MM.1S (cell line): ENCODE measurements at regions not wholly inside any gene's neighbourhood (a gene's known extent, or its start where the extent isn't known, plus 50 kb on each side); places are given as distances from the start of the nearest gene placed in this dataset.
"Not testable (repeated sequence)": the region's sequence is repeated elsewhere in the genome, so short reads cannot be mapped to it uniquely, and the experiment has no call there.

Experiments
- DNase-seq: peaks from one replicate; pipeline ENCODE4 v3.0.0-alpha.2; 2015
- H2AFZ ChIP-seq: fragments of 300-600 bp; sonication (generic); 2 replicates; pipeline ENCODE4 v1.6.0; 2016; ENCODE audit warnings: antibody characterized with exemption, low read length
- H3F3A ChIP-seq: fragments of 300-600 bp; sonication (generic); 2 replicates; pipeline ENCODE4 v1.6.1; 2016; ENCODE audit warnings: mild to moderate bottlenecking, antibody characterized with exemption, low read length, moderate library complexity, mixed read lengths; ENCODE audit not compliant: insufficient read depth
- H3K27ac ChIP-seq: fragments of 300-600 bp; sonication (generic); 2 replicates; pipeline ENCODE4 v1.5.1; 2016; ENCODE audit warnings: mild to moderate bottlenecking, low read length
- H3K27me3 ChIP-seq: fragments of 300-600 bp; sonication (generic); replicated peaks from 2 replicates; pipeline ENCODE4 v1.6.0; 2016; ENCODE audit warnings: low read length; ENCODE audit not compliant: insufficient read depth
- H3K36me3 ChIP-seq: fragments of 300-600 bp; sonication (generic); replicated peaks from 2 replicates; pipeline ENCODE4 v1.6.1; 2016; ENCODE audit warnings: mild to moderate bottlenecking, low read length, mixed read lengths; ENCODE audit not compliant: insufficient read depth
- H3K4me1 ChIP-seq: fragments of 300-600 bp; sonication (generic); 2 replicates; pipeline ENCODE4 v1.6.1; 2016; ENCODE audit warnings: low read length, mixed read lengths
- H3K4me2 ChIP-seq: fragments of 300-600 bp; sonication (generic); 2 replicates; pipeline ENCODE4 v1.6.0; 2016; ENCODE audit warnings: low read depth, low read length
- H3K4me3 ChIP-seq: fragments of 300-600 bp; sonication (generic); 2 replicates; pipeline ENCODE4 v1.5.1; 2016; ENCODE audit warnings: low read length, mixed read lengths
- H3K79me2 ChIP-seq: fragments of 300-600 bp; sonication (generic); 2 replicates; pipeline ENCODE4 v1.6.1; 2016; ENCODE audit warnings: mixed run types, low read length, mixed read lengths
- H3K9ac ChIP-seq: fragments of 300-600 bp; sonication (generic); 2 replicates; pipeline ENCODE4 v1.6.1; 2016; ENCODE audit warnings: low read length, mixed read lengths
- H3K9me2 ChIP-seq: fragments of 300-600 bp; sonication (generic); replicated peaks from 2 replicates; pipeline ENCODE4 v1.6.1; 2016; ENCODE audit warnings: mild to moderate bottlenecking, low read length, mixed read lengths; ENCODE audit not compliant: insufficient read depth
- H3K9me3 ChIP-seq: fragments of 300-600 bp; sonication (generic); replicated peaks from 2 replicates; pipeline ENCODE4 v1.6.1; 2016; ENCODE audit warnings: mild to moderate bottlenecking, low read length, mixed read lengths; ENCODE audit not compliant: insufficient read depth
- H4K20me1 ChIP-seq: fragments of 300-600 bp; sonication (generic); 2 replicates; pipeline ENCODE4 v1.6.1; 2016; ENCODE audit warnings: mild to moderate bottlenecking, low read length, moderate library complexity, mixed read lengths; ENCODE audit not compliant: insufficient read depth
- EZH2 ChIP-seq: fragments of 300-600 bp; sonication (generic); optimal IDR thresholded peaks from 2 replicates; pipeline ENCODE3; 2017; ENCODE audit warnings: low read depth, mild to moderate bottlenecking, antibody characterized with exemption, low read length, mixed read lengths
- EZH2phosphoT487 ChIP-seq: fragments of 300-600 bp; sonication (generic); IDR thresholded peaks from 2 replicates; pipeline ENCODE4 v1.6.1; 2018; ENCODE audit warnings: antibody characterized with exemption, low read length
- TF ChIP-seq, protein P1 (sequence below): fragments of 300-600 bp; sonication (generic); IDR thresholded peaks from 2 replicates; pipeline ENCODE4 v1.5.1; 2016; ENCODE audit warnings: antibody characterized with exemption, low read length, mixed read lengths

GRCh38 chr7:106750773-106751172, 89.8 kb upstream of the CCDC71L start:
- H3K79me2 ChIP-seq: no peaks in the 10 kb centered on the region
- TF ChIP-seq, protein P1, sequence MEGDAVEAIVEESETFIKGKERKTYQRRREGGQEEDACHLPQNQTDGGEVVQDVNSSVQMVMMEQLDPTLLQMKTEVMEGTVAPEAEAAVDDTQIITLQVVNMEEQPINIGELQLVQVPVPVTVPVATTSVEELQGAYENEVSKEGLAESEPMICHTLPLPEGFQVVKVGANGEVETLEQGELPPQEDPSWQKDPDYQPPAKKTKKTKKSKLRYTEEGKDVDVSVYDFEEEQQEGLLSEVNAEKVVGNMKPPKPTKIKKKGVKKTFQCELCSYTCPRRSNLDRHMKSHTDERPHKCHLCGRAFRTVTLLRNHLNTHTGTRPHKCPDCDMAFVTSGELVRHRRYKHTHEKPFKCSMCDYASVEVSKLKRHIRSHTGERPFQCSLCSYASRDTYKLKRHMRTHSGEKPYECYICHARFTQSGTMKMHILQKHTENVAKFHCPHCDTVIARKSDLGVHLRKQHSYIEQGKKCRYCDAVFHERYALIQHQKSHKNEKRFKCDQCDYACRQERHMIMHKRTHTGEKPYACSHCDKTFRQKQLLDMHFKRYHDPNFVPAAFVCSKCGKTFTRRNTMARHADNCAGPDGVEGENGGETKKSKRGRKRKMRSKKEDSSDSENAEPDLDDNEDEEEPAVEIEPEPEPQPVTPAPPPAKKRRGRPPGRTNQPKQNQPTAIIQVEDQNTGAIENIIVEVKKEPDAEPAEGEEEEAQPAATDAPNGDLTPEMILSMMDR: no peak
- no peak for TF ChIP-seq EZH2
- no peak for TF ChIP-seq EZH2phosphoT487
- DNase-seq: no peak

DNA sequence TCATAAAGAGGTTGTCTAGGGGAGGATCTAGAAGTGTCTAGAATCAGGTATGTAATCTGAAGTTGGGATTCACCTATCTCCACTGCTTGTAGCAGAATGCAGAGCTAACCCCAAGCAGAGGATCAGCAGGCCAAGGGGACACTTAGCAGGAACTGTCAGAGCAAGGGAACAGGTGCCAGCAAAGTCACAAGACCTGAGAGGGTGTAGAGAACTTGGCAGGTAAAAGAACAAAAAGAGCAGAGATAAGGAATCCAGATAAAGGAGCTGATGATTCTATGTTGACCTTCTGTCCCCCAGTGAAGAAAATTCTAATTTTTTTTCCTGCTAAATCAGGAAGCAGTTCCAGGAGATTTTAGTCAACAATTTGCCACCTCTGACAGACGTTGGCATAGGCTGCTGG, 91.4 kb upstream of the CCDC71L start:
- no peaks in the 10 kb centered on the region for H3K9me2 ChIP-seq
- H3K4me1 ChIP-seq: peaks cover 6% of the 10 kb centered on the region
- no peaks in the 10 kb centered on the region for H3K27me3 ChIP-seq
- no peak overlapping the region for H3K4me2 ChIP-seq
- H3K79me2 ChIP-seq: no peaks in the 10 kb centered on the region
- no peaks in the 10 kb centered on the region for H3K36me3 ChIP-seq
- H3K9me3 ChIP-seq: no peaks in the 10 kb centered on the region
- DNase-seq: no peak
- TF ChIP-seq, protein P1: no peak
- TF ChIP-seq EZH2 (no peak), EZH2phosphoT487 (no peak)
- H4K20me1 ChIP-seq: no peaks in the 10 kb centered on the region
- H2AFZ ChIP-seq: no peak overlapping the region
- no peak overlapping the region for H3K4me3 ChIP-seq
- H3K9ac ChIP-seq: no peak overlapping the region
- no peaks in the 10 kb centered on the region for H3F3A ChIP-seq
- no peak overlapping the region for H3K27ac ChIP-seq

More at GRCh38 chr7:106750773-106751172, 89.8 kb upstream of the CCDC71L start:
- H3F3A ChIP-seq: no peaks in the 10 kb centered on the region
- no peaks in the 10 kb centered on the region for H3K27me3 ChIP-seq
- no peaks in the 10 kb centered on the region for H4K20me1 ChIP-seq
- no peaks in the 10 kb centered on the region for H3K36me3 ChIP-seq
- H3K4me2 ChIP-seq: no peak overlapping the region
- no peak overlapping the region for H3K27ac ChIP-seq
- no peak overlapping the region for H2AFZ ChIP-seq
- peaks cover 7% of the 10 kb centered on the region for H3K4me1 ChIP-seq
- no peak overlapping the region for H3K9ac ChIP-seq
- no peak overlapping the region for H3K4me3 ChIP-seq
- H3K9me2 ChIP-seq: no peaks in the 10 kb centered on the region
- no peaks in the 10 kb centered on the region for H3K9me3 ChIP-seq

GRCh38 chr7:106755024-106755423, 94.1 kb upstream of the CCDC71L start:
- H3K4me2 ChIP-seq, DNase-seq, H3K79me2 ChIP-seq, H3K27me3 ChIP-seq, H3F3A ChIP-seq, H4K20me1 ChIP-seq, H3K36me3 ChIP-seq, H3K4me1 ChIP-seq, H2AFZ ChIP-seq, H3K27ac ChIP-seq, H3K9me3 ChIP-seq, H3K4me3 ChIP-seq, H3K9ac ChIP-seq, H3K9me2 ChIP-seq: not testable (repeated sequence)

GRCh38 chr7:106755641-106756040, 94.7 kb upstream of the CCDC71L start:
- Histone ChIP-seq H3K79me2 (no peaks in the 10 kb centered on the region), H3K36me3 (no peaks in the 10 kb centered on the region), H3K9me3 (no peaks in the 10 kb centered on the region), H3K4me2 (no peak overlapping the region), H3K4me3 (no peak overlapping the region), H3K27me3 (no peaks in the 10 kb centered on the region), H4K20me1 (no peaks in the 10 kb centered on the region), H2AFZ (no peak overlapping the region), H3K9me2 (no peaks in the 10 kb centered on the region), H3K4me1 (no peaks in the 10 kb centered on the region), H3F3A (no peaks in the 10 kb centered on the region), H3K27ac (no peak overlapping the region), H3K9ac (no peak overlapping the region)
- TF ChIP-seq EZH2 (no peak), EZH2phosphoT487 (no peak)
- no peak for DNase-seq
